Endothelial cell of umbilical vein (primary cell): ENCODE measurements at regions not wholly inside any gene's neighbourhood (a gene's known extent, or its start where the extent isn't known, plus 50 kb on each side); places are given as distances from the start of the nearest gene placed in this dataset.

Experiments
- BruUV-seq: library from RNA; stranded (reverse); fragments of 400-500 nt; replicated peaks from 2 replicates; lab custom pipeline; 2021; lab: Mats Ljungman, UMichigan
- CTCF ChIA-PET: fragments of 300-600, 350-600 bp; sonication (Branson Sonifier 250); formaldehyde crosslinking; loops from one replicate; lab custom pipeline; 2021; ENCODE audit warnings: antibody characterized with exemption, inconsistent platforms; lab: Charles Lee
- POLR2A ChIA-PET: fragments of 300-600, 350-600 bp; sonication (Branson Sonifier 250); formaldehyde crosslinking; loops from one replicate; lab custom pipeline; 2021; ENCODE audit warnings: antibody characterized with exemption, inconsistent platforms; lab: Charles Lee
- DNase-seq: peaks from one replicate; pipeline ENCODE4 v3.0.0-alpha.2; 2011; ENCODE audit warnings: low read depth, low spot score
- FAIRE-seq: peaks from 2 replicates; lab custom pipeline; 2011; peaks lifted over from hg19 to GRCh38; lab: Jason Lieb, UNC
- H2AFZ ChIP-seq: 2 replicates; pipeline ENCODE4 v1.6.0; 2012; ENCODE audit warnings: low read depth, low read length, control low read depth, inconsistent platforms
- H3K27ac ChIP-seq: 2 replicates; pipeline ENCODE4 v1.5.1; 2011; ENCODE audit warnings: low read depth, mild to moderate bottlenecking, control low read depth, low read length, moderate library complexity; ENCODE audit not compliant: insufficient read depth
- H3K27me3 ChIP-seq, 2 experiments: 2 replicates each; pipeline versions ENCODE4 v1.6.0 to v1.6.1; 2011; ENCODE audit warnings: low read length in 2 of 2, mixed read lengths in 1 of 2; ENCODE audit not compliant: control insufficient read depth in 2 of 2, insufficient read depth in 2 of 2
- H3K36me3 ChIP-seq, 2 experiments: 2 replicates in 1 of 2; 3 replicates in 1 of 2; pipeline ENCODE4 v1.5.1; 2011; ENCODE audit warnings: low read length in 2 of 2, mild to moderate bottlenecking in 1 of 2, moderate library complexity in 1 of 2; ENCODE audit not compliant: control insufficient read depth in 2 of 2, insufficient read depth in 2 of 2; ENCODE audit errors: extremely low read depth in 1 of 2
- H3K4me1 ChIP-seq: 3 replicates; pipeline ENCODE4 v1.5.1; 2011; ENCODE audit warnings: mild to moderate bottlenecking, low read length; ENCODE audit not compliant: control insufficient read depth, insufficient read depth; ENCODE audit errors: extremely low read depth
- H3K4me2 ChIP-seq: 2 replicates; pipeline ENCODE4 v1.6.1; 2011; ENCODE audit warnings: low read length, control low read depth, mixed read lengths; ENCODE audit not compliant: insufficient read depth
- H3K4me3 ChIP-seq, 3 experiments: fragments of 200-600 bp in 1 of 3; sonication (generic), shearing (Covaris generic) in 1 of 3; replicated peaks in 1 of 3; 2 replicates each; pipeline ENCODE4 v1.5.1; 2011 to 2016; ENCODE audit warnings: control low read depth in 3 of 3, low read length in 3 of 3, mild to moderate bottlenecking in 2 of 3, inconsistent platforms in 1 of 3, low read depth in 1 of 3, moderate library complexity in 1 of 3; ENCODE audit not compliant: insufficient read depth in 1 of 3
- H3K79me2 ChIP-seq: 2 replicates; pipeline ENCODE4 v1.6.0; 2012; ENCODE audit warnings: low read length, inconsistent platforms; ENCODE audit not compliant: control insufficient read depth, insufficient read depth
- H3K9ac ChIP-seq: replicated peaks from 2 replicates; pipeline ENCODE3; 2011; ENCODE audit warnings: low read length, control low read depth; ENCODE audit not compliant: insufficient read depth; ENCODE audit errors: extremely low read depth
- H3K9me1 ChIP-seq: replicated peaks from 3 replicates; pipeline ENCODE4 v1.6.0; 2011; ENCODE audit warnings: mild to moderate bottlenecking, low read length; ENCODE audit not compliant: control insufficient read depth, insufficient read depth; ENCODE audit errors: extremely low read depth
- H3K9me3 ChIP-seq: replicated peaks from 2 replicates; pipeline ENCODE4 v1.5.1; 2012; ENCODE audit warnings: low read length, inconsistent platforms; ENCODE audit not compliant: control insufficient read depth, insufficient read depth
- H4K20me1 ChIP-seq: replicated peaks from 2 replicates; pipeline ENCODE3; 2011; ENCODE audit warnings: mild to moderate bottlenecking, low read length; ENCODE audit not compliant: control insufficient read depth, insufficient read depth; ENCODE audit errors: extremely low read depth
- EZH2 ChIP-seq: IDR thresholded peaks from 2 replicates; pipeline ENCODE4 v1.6.1; 2012; ENCODE audit warnings: borderline replicate concordance, low read depth, mild to moderate bottlenecking, moderate library complexity, low read length, inconsistent platforms; ENCODE audit not compliant: severe bottlenecking
- FOS ChIP-seq: IDR thresholded peaks from 2 replicates; pipeline ENCODE4 v1.6.1; 2011; ENCODE audit warnings: mild to moderate bottlenecking, low read length, moderate library complexity, borderline replicate concordance; ENCODE audit not compliant: insufficient read depth
- GATA2 ChIP-seq: IDR thresholded peaks from 2 replicates; pipeline ENCODE4 v1.7.0; 2011; ENCODE audit warnings: low read depth, mild to moderate bottlenecking, moderate library complexity, mixed read lengths, low read length; ENCODE audit not compliant: insufficient read length, insufficient read depth
- JUN ChIP-seq: IDR thresholded peaks from 2 replicates; pipeline ENCODE4 v1.6.1; 2011; ENCODE audit warnings: borderline replicate concordance, low read depth; ENCODE audit not compliant: insufficient read length, insufficient read depth
- MYC ChIP-seq: IDR thresholded peaks from one replicate; pipeline ENCODE4 v1.6.1; 2011; ENCODE audit warnings: mild to moderate bottlenecking, low read depth, low read length
- POLR2A ChIP-seq: IDR thresholded peaks from 2 replicates; pipeline ENCODE4 v1.6.1; 2012; ENCODE audit warnings: low read depth, mild to moderate bottlenecking, control low read depth, low read length
- POLR2AphosphoS5 ChIP-seq: IDR thresholded peaks from 2 replicates; pipeline ENCODE4 v1.6.1; 2012; ENCODE audit warnings: low read depth, mild to moderate bottlenecking, control low read depth, low read length, moderate library complexity; ENCODE audit not compliant: insufficient read depth
- dilution Hi-C: fragments of 300-500 bp; cut with MboI; formaldehyde crosslinking; loops from one replicate; pipeline ENCODE4 v1.15.0; 2019; ENCODE audit warnings: low sequenced_read_pairs; ENCODE audit not compliant: extremely low pct_ligation_motif_present
- intact Hi-C: fragments of 100-400 bp; cut with micrococcal nuclease; formaldehyde crosslinking; loops from one replicate; pipeline ENCODE4 v1.10.0; 2022
- TF ChIP-seq, protein P1 (sequence below), 2 donors: IDR thresholded peaks; 1 replicate in 1 of 2; 2 replicates in 1 of 2; pipeline ENCODE4 v1.5.1; 2011; ENCODE audit warnings: low read length in 2 of 2, mild to moderate bottlenecking in 2 of 2, moderate library complexity in 2 of 2, control low read depth in 1 of 2, inconsistent platforms in 1 of 2, low read depth in 1 of 2; ENCODE audit not compliant: insufficient read depth in 1 of 2; ENCODE audit errors: extremely low read depth in 1 of 2
- TF ChIP-seq, protein P2 (sequence below): IDR thresholded peaks from 2 replicates; pipeline ENCODE4 v1.6.1; 2011; ENCODE audit not compliant: insufficient read depth, insufficient read length

DNA sequence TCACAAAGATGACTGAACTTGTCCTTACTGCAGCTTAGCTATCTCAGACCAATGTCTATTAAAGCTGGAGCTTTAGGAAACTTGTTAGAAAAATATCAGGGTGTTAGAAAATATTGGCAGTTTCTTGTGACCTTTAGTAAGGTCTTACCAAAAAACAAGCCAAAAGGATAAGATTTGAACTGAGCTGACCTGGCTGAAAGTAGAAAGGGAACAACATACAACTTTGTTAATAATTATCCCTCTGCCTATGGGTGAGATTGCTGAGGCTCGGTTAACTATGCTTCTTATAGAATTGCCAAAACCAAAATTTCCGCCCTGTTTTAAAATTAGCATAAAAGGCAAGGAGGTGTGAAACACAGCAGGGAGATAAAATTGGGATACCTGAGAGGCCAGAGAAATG lies 73.8 kb downstream of the DHRS2 start:
- Histone ChIP-seq H2AFZ (no peak overlapping the region), H3K79me2 (no peaks in the 10 kb centered on the region), H3K36me3 (no peaks in the 10 kb centered on the region), H3K27me3 (no peaks in the 10 kb centered on the region), H3K9me1 (no peaks in the 10 kb centered on the region), H3K9ac (no peak overlapping the region), H4K20me1 (no peaks in the 10 kb centered on the region), H3K27ac (no peak overlapping the region), H3K4me3 (no peak overlapping the region), H3K4me2 (no peak overlapping the region), H3K9me3 (no peaks in the 10 kb centered on the region), H3K4me1 (no peaks in the 10 kb centered on the region)
- intact Hi-C loops, result no loop called here
- TF ChIP-seq GATA2 (no peak), JUN (no peak), POLR2A (no peak), FOS (no peak), POLR2AphosphoS5 (no peak), EZH2 (no peak), MYC (no peak)
- TF ChIP-seq, protein P1, sequence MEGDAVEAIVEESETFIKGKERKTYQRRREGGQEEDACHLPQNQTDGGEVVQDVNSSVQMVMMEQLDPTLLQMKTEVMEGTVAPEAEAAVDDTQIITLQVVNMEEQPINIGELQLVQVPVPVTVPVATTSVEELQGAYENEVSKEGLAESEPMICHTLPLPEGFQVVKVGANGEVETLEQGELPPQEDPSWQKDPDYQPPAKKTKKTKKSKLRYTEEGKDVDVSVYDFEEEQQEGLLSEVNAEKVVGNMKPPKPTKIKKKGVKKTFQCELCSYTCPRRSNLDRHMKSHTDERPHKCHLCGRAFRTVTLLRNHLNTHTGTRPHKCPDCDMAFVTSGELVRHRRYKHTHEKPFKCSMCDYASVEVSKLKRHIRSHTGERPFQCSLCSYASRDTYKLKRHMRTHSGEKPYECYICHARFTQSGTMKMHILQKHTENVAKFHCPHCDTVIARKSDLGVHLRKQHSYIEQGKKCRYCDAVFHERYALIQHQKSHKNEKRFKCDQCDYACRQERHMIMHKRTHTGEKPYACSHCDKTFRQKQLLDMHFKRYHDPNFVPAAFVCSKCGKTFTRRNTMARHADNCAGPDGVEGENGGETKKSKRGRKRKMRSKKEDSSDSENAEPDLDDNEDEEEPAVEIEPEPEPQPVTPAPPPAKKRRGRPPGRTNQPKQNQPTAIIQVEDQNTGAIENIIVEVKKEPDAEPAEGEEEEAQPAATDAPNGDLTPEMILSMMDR (IDR thresholded peaks at IDR 0.05; ENCODE audit: extremely low read depth in 1 of 2, insufficient read depth in 1 of 2, low read depth in 1 of 2, low read length in 2 of 2), result no peak
- TF ChIP-seq, protein P2, sequence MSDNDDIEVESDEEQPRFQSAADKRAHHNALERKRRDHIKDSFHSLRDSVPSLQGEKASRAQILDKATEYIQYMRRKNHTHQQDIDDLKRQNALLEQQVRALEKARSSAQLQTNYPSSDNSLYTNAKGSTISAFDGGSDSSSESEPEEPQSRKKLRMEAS, result no peak
- CTCF ChIA-PET, result no interaction called here
- POLR2A ChIA-PET, result no interaction called here
- FAIRE-seq, result no peak
- dilution Hi-C loops, result no loop called here
- BruUV-seq, result no TSS peak
- DNase-seq, result no peak
